Neural progenitor cell (in vitro differentiated cells): ENCODE measurements at regions not wholly inside any gene's neighbourhood (a gene's known extent, or its start where the extent isn't known, plus 50 kb on each side); places are given as distances from the start of the nearest gene placed in this dataset.

Experiments
- DNase-seq: peaks from one replicate; pipeline ENCODE4 v3.0.0-alpha.2; 2016; ENCODE audit warnings: low spot score
- H2AFZ ChIP-seq: fragments of 200-600 bp; sonication (generic); replicated peaks from 2 replicates; pipeline ENCODE4 v1.6.1; 2016; ENCODE audit warnings: antibody characterized with exemption
- H3F3A ChIP-seq: fragments of 200-600 bp; sonication (generic); 2 replicates; pipeline ENCODE4 v1.6.1; 2016; ENCODE audit warnings: antibody characterized with exemption, low read depth
- H3K27ac ChIP-seq: fragments of 200-600 bp; sonication (generic); 2 replicates; pipeline ENCODE4 v1.5.1; 2016; ENCODE audit warnings: mild to moderate bottlenecking
- H3K27me3 ChIP-seq: fragments of 200-600 bp; sonication (generic); 2 replicates; pipeline ENCODE4 v1.6.1; 2016; ENCODE audit warnings: mild to moderate bottlenecking, moderate library complexity
- H3K36me3 ChIP-seq: fragments of 200-600 bp; sonication (generic); 2 replicates; pipeline ENCODE4 v1.5.1; 2016
- H3K4me1 ChIP-seq: fragments of 200-600 bp; sonication (generic); 2 replicates; pipeline ENCODE4 v1.6.1; 2016; ENCODE audit warnings: mixed run types
- H3K4me2 ChIP-seq: fragments of 200-600 bp; sonication (generic); 2 replicates; pipeline ENCODE4 v1.6.1; 2016
- H3K4me3 ChIP-seq: fragments of 200-600 bp; sonication (generic); 2 replicates; pipeline ENCODE4 v1.5.1; 2016
- H3K79me2 ChIP-seq: fragments of 200-600 bp; sonication (generic); 2 replicates; pipeline ENCODE4 v1.6.1; 2016; ENCODE audit warnings: low read depth
- H3K9ac ChIP-seq: fragments of 200-600 bp; sonication (generic); 2 replicates; pipeline ENCODE4 v1.6.1; 2016
- H3K9me3 ChIP-seq: fragments of 200-600 bp; sonication (generic); 2 replicates; pipeline ENCODE4 v1.5.1; 2016; ENCODE audit warnings: low read depth
- H4K20me1 ChIP-seq: fragments of 200-600 bp; sonication (generic); 2 replicates; pipeline ENCODE4 v1.6.1; 2016; ENCODE audit warnings: low read depth
- H3K27ac Mint-ChIP-seq: 3 replicates; pipeline ENCODE4 v1.8.0; 2021; ENCODE audit warnings: mixed read lengths
- H3K27me3 Mint-ChIP-seq: 2 replicates; pipeline ENCODE4 v1.8.0; 2022; ENCODE audit warnings: low read depth, mild to moderate bottlenecking, inconsistent platforms, moderate library complexity, mixed read lengths; ENCODE audit not compliant: insufficient read depth
- H3K36me3 Mint-ChIP-seq: 3 replicates; pipeline ENCODE4 v1.8.0; 2021; ENCODE audit warnings: mixed read lengths
- H3K4me1 Mint-ChIP-seq: 3 replicates; pipeline ENCODE4 v1.8.0; 2021; ENCODE audit warnings: mixed read lengths
- H3K4me3 Mint-ChIP-seq: 3 replicates; pipeline ENCODE4 v1.8.0; 2021; ENCODE audit warnings: mild to moderate bottlenecking, moderate library complexity, mixed read lengths
- H3K9me3 Mint-ChIP-seq: 3 replicates; pipeline ENCODE4 v1.8.0; 2020; ENCODE audit warnings: mixed read lengths
- CTCF ChIP-seq: fragments of 200-600 bp; sonication (generic); IDR thresholded peaks from 2 replicates; pipeline ENCODE4 v1.5.1; 2017; ENCODE audit warnings: antibody characterized with exemption, mild to moderate bottlenecking
- EZH2 ChIP-seq: fragments of 200-600 bp; sonication (generic); IDR thresholded peaks from 2 replicates; pipeline ENCODE4 v1.6.1; 2017; ENCODE audit warnings: antibody characterized with exemption, mild to moderate bottlenecking, moderate library complexity
- EZH2phosphoT487 ChIP-seq: fragments of 200-600 bp; sonication (generic); IDR thresholded peaks from 2 replicates; pipeline ENCODE4 v1.6.1; 2017; ENCODE audit warnings: antibody characterized with exemption

GRCh38 chr9:1839909-1840308 lies 175.2 kb upstream of the SMARCA2 start:
- peaks cover 7% of the 10 kb centered on the region for H3K27me3 Mint-ChIP-seq
- H3K27me3 ChIP-seq: no peaks in the 10 kb centered on the region
- H4K20me1 ChIP-seq: no peaks in the 10 kb centered on the region
- no peak overlapping the region for H3K4me2 ChIP-seq
- no peaks in the 10 kb centered on the region for H3K4me1 Mint-ChIP-seq
- H3K4me3 ChIP-seq: no peak overlapping the region
- H3K27ac Mint-ChIP-seq: no peak overlapping the region
- TF ChIP-seq EZH2phosphoT487: no peak
- TF ChIP-seq CTCF: no peak
- TF ChIP-seq EZH2: no peak
- H3K79me2 ChIP-seq: no peaks in the 10 kb centered on the region
- H3K9me3 ChIP-seq: no peaks in the 10 kb centered on the region
- no peaks in the 10 kb centered on the region for H3K4me1 ChIP-seq
- H3K4me3 Mint-ChIP-seq: no peak overlapping the region
- H3K9ac ChIP-seq: no peak overlapping the region
- no peaks in the 10 kb centered on the region for H3K36me3 ChIP-seq
- DNase-seq: no peak
- no peaks in the 10 kb centered on the region for H3K36me3 Mint-ChIP-seq
- H3F3A ChIP-seq: no peaks in the 10 kb centered on the region
- H3K27ac ChIP-seq: no peak overlapping the region
- H2AFZ ChIP-seq: no peak overlapping the region
- H3K9me3 Mint-ChIP-seq: no peaks in the 10 kb centered on the region

- DNase-seq: no peak
- H3K27ac Mint-ChIP-seq: no peak overlapping the region
Observed at GRCh38 chr9:1845425-1845824, 169.7 kb upstream of the SMARCA2 start.

GRCh38 chr9:1855726-1856125 lies 159.4 kb upstream of the SMARCA2 start:
- no peaks in the 10 kb centered on the region for H3F3A ChIP-seq
- no peak overlapping the region for H3K4me3 ChIP-seq
- no peak overlapping the region for H3K27ac ChIP-seq
- DNase-seq: no peak
- H3K79me2 ChIP-seq: no peaks in the 10 kb centered on the region
- H3K36me3 Mint-ChIP-seq: no peaks in the 10 kb centered on the region
- no peaks in the 10 kb centered on the region for H3K9me3 ChIP-seq
- H3K27me3 Mint-ChIP-seq: peaks cover 2% of the 10 kb centered on the region
- no peak overlapping the region for H3K9ac ChIP-seq
- H3K36me3 ChIP-seq: no peaks in the 10 kb centered on the region
- no peak overlapping the region for H3K27ac Mint-ChIP-seq
- peaks cover 6% of the 10 kb centered on the region for H3K9me3 Mint-ChIP-seq
- H3K27me3 ChIP-seq: no peaks in the 10 kb centered on the region
- no peak overlapping the region for H3K4me3 Mint-ChIP-seq
- H2AFZ ChIP-seq: no peak overlapping the region
- no peak for TF ChIP-seq CTCF
- TF ChIP-seq EZH2phosphoT487: no peak
- TF ChIP-seq EZH2: no peak
- no peak overlapping the region for H3K4me2 ChIP-seq
- H3K4me1 ChIP-seq: no peaks in the 10 kb centered on the region
- H3K4me1 Mint-ChIP-seq: no peaks in the 10 kb centered on the region
- no peaks in the 10 kb centered on the region for H4K20me1 ChIP-seq

More at GRCh38 chr9:1845425-1845824, 169.7 kb upstream of the SMARCA2 start:
- Histone ChIP-seq H3K36me3 (no peaks in the 10 kb centered on the region), H3F3A (no peaks in the 10 kb centered on the region), H3K27me3 (no peaks in the 10 kb centered on the region), H2AFZ (no peak overlapping the region), H4K20me1 (no peaks in the 10 kb centered on the region), H3K9ac (no peak overlapping the region), H3K4me1 (no peaks in the 10 kb centered on the region), H3K79me2 (no peaks in the 10 kb centered on the region), H3K4me2 (no peak overlapping the region), H3K9me3 (no peaks in the 10 kb centered on the region), H3K27ac (no peak overlapping the region), H3K4me3 (no peak overlapping the region)
- Mint-ChIP-seq H3K4me3 (no peak overlapping the region), H3K4me1 (no peaks in the 10 kb centered on the region), H3K9me3 (peaks cover 3% of the 10 kb centered on the region), H3K27me3 (peaks cover 7% of the 10 kb centered on the region), H3K36me3 (no peaks in the 10 kb centered on the region)
- TF ChIP-seq EZH2phosphoT487 (no peak), EZH2 (no peak), CTCF (no peak)
